ENCODE measurements at regions not wholly inside any gene's neighbourhood (a gene's known extent, or its start where the extent isn't known, plus 50 kb on each side); places are given as distances from the start of the nearest gene placed in this dataset.

DNA sequence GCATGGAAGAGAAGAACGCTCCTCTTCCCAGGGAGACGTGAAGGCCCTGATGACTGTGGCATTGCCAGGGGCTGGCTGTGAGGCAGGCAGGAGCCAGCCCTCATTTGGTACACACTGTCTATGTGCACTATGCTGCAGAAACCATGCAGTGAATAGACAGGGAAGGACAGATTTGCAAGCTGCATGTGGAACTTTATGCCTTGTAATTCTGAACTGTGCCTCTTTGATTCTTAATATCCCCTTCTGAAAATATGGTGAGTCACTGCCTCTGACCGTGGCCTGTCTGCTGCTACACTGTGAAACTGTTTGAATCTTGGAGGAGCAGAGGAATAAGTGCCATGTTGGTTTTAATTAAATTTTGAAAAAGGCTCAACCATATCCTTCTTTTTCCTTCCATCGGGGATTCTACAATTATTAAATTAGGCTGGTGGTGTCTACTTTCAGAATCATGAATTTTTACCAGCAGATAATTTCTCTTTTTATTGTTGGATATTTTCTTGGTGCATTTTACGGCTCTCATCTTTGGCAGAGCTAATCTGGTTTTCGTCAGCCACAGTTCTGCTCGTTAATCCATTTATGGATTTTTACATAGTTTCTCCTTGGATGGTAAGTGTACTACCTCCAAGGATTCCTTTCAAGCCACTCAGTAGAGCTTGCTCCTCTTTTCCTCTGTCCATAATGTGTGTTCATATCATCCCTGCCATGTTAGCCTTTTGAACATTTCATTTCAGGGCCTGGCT lies 301.0 kb upstream of the SLC35B3 start:
- intact Hi-C loops (cut with DNase I, micrococcal nuclease): no loop called here
- TF ChIP-seq, protein P1, sequence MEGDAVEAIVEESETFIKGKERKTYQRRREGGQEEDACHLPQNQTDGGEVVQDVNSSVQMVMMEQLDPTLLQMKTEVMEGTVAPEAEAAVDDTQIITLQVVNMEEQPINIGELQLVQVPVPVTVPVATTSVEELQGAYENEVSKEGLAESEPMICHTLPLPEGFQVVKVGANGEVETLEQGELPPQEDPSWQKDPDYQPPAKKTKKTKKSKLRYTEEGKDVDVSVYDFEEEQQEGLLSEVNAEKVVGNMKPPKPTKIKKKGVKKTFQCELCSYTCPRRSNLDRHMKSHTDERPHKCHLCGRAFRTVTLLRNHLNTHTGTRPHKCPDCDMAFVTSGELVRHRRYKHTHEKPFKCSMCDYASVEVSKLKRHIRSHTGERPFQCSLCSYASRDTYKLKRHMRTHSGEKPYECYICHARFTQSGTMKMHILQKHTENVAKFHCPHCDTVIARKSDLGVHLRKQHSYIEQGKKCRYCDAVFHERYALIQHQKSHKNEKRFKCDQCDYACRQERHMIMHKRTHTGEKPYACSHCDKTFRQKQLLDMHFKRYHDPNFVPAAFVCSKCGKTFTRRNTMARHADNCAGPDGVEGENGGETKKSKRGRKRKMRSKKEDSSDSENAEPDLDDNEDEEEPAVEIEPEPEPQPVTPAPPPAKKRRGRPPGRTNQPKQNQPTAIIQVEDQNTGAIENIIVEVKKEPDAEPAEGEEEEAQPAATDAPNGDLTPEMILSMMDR (IDR thresholded peaks at IDR 0.05): no peak
- DNase-seq: no peak
- Histone ChIP-seq H3K4me3 (no peak overlapping the region), H3K4me1 (ENCODE audit: low read depth) (no peaks in the 10 kb centered on the region), H3K9me3 (no peaks in the 10 kb centered on the region), H3K36me3 (ENCODE audit: low read depth) (no peaks in the 10 kb centered on the region)
- no peak for ATAC-seq

DNA sequence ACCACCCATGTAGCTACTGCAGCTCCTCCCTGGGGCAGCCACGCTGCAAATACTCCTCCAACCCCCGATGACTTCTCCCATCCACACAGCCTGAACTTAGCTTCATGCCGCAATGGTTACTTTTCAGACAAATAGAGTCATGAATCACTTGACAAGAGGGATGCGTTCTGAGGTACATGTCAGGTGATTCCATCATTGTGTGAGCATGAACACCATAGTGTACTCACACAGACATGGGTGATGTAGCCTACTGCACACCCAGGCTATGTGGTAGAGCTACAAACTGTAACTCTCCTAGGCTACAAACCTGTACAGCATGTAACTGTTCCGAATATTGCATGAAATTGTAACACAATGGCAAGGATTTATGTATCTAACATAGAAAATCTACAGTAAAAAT lies 298.5 kb upstream of the SLC35B3 start:
- no peak for ATAC-seq
- TF ChIP-seq, protein P1 (IDR thresholded peaks at IDR 0.05): no peak
- no peak for DNase-seq
- H3K4me1 ChIP-seq (ENCODE audit: low read depth): no peaks in the 10 kb centered on the region
- intact Hi-C loops (cut with DNase I, micrococcal nuclease): no loop called here
- no peaks in the 10 kb centered on the region for H3K9me3 ChIP-seq
- no peaks in the 10 kb centered on the region for H3K36me3 ChIP-seq (ENCODE audit: low read depth)
- H3K4me3 ChIP-seq: no peak overlapping the region

DNA sequence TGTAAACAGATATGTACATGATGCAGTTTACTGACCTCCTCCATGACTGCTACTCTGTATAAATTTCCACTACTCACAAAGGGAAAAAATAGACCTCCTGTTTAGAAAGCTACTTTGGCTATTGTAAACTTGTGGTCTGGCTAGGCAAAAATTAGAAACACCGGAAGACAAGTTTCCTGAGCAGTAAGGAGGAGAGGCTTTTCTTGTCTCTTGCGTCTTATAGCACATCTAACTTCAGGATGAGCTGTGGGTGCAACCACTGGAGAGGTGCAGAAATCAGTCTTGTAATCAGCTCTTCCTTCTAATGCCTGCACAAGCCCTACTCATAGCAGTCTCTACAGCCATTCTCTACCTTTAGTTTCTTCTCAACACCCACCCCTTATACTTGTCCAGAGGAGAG lies 296.5 kb upstream of the SLC35B3 start:
- intact Hi-C loops (cut with DNase I, micrococcal nuclease): no loop called here
- Histone ChIP-seq H3K9me3 (no peaks in the 10 kb centered on the region), H3K4me3 (no peak overlapping the region), H3K36me3 (ENCODE audit: low read depth) (no peaks in the 10 kb centered on the region), H3K4me1 (ENCODE audit: low read depth) (no peaks in the 10 kb centered on the region)
- no peak for ATAC-seq
- TF ChIP-seq, protein P1 (IDR thresholded peaks at IDR 0.05): no peak
- no peak for DNase-seq

- Histone ChIP-seq H3K9me3 (no peaks in the 10 kb centered on the region), H3K4me3 (no peak overlapping the region), H3K36me3 (ENCODE audit: low read depth) (no peaks in the 10 kb centered on the region), H3K4me1 (ENCODE audit: low read depth) (no peaks in the 10 kb centered on the region)
- intact Hi-C loops (cut with DNase I, micrococcal nuclease): no loop called here
- TF ChIP-seq, protein P1 (IDR thresholded peaks at IDR 0.05): no peak
- no peak for DNase-seq
- ATAC-seq: no peak
Observed at GRCh38 chr6:8710668-8711431, 275.5 kb upstream of the SLC35B3 start.

DNA sequence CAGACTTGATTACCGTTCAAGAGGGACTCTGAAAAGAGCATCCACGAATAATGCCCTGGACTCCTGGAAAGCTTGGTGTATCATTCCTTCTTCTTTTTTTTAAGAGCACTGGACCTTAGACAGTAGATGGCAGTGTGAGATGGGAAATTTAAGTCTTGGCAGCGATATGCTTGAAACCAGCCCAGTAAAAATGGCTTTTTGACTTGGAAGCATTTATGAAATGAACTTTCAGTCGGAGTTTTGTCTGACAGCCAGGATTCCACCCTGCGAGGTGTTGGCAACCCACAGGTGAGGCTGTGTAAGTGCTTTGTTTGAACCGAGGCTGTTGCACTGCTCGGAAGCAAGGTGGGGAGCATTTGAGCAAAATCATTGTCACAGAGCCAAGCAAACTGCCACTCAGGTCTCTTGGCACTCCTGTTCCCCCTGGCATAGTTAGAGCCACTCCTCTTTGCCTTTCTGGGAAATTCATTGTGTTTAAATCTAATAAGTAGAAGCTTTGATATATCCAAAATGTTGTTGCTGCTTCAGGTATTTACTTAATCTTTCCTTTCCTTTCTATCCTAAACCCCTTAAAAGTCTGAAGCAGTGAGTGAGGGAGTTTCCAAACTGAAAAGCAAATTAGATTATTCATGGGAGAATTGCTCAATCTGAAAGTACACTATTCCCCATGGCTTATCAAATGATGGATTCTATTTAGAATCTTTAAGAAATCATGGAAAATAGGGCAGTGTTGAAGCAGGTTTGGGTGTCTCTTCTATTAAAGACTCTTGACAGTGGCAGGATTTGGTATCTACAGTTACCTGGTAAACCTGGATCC lies 272.8 kb upstream of the SLC35B3 start:
- intact Hi-C loops (cut with DNase I, micrococcal nuclease): no loop called here
- ATAC-seq (peak; percentile 53), DNase-seq (peak in 2 of 3 donors; percentile 22 to 25)
- Histone ChIP-seq H3K4me1 (ENCODE audit: low read depth) (no peaks in the 10 kb centered on the region), H3K4me3 (no peak overlapping the region), H3K9me3 (no peaks in the 10 kb centered on the region), H3K36me3 (ENCODE audit: low read depth) (no peaks in the 10 kb centered on the region)
- TF ChIP-seq, protein P1 (IDR thresholded peaks at IDR 0.05): no peak
